ENCODE measurements at regions not wholly inside any gene's neighbourhood (a gene's known extent, or its start where the extent isn't known, plus 50 kb on each side); places are given as distances from the start of the nearest gene placed in this dataset.

DNA sequence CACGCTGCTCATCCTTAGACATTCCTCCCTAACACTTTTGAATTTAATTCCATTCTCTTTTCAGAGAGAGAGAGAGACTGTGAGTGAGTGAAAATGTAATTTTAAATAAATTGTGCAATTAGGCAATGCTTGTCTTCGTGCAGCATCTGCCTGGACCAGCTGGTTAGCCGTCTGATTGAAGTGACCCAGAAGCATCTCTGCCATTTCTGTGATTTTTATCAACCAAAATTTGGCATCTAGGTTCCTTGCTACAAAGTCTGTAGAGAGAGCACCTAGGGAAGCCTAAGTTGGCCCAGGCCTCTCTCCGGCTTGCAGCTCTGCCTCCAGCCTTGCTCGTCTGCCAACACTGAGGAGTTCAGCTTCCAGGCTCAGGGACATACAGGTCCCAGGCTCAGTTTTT is 138.6 kb upstream of the GPR12 start:
- TF ChIP-seq, protein P1, sequence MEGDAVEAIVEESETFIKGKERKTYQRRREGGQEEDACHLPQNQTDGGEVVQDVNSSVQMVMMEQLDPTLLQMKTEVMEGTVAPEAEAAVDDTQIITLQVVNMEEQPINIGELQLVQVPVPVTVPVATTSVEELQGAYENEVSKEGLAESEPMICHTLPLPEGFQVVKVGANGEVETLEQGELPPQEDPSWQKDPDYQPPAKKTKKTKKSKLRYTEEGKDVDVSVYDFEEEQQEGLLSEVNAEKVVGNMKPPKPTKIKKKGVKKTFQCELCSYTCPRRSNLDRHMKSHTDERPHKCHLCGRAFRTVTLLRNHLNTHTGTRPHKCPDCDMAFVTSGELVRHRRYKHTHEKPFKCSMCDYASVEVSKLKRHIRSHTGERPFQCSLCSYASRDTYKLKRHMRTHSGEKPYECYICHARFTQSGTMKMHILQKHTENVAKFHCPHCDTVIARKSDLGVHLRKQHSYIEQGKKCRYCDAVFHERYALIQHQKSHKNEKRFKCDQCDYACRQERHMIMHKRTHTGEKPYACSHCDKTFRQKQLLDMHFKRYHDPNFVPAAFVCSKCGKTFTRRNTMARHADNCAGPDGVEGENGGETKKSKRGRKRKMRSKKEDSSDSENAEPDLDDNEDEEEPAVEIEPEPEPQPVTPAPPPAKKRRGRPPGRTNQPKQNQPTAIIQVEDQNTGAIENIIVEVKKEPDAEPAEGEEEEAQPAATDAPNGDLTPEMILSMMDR (IDR thresholded peaks at IDR 0.05): no peak
- no peaks in the 10 kb centered on the region for H3K27me3 ChIP-seq
- no peak overlapping the region for H3K27ac ChIP-seq
- no peak overlapping the region for H3K4me3 ChIP-seq
- no peaks in the 10 kb centered on the region for H3K4me1 ChIP-seq
- no peak for DNase-seq (ENCODE audit: low spot score in 2 of 2)
- 64 to 73% methylated on average over 5 of the region's 5 CpGs for WGBS, 2 donors
- H3K36me3 ChIP-seq: no peaks in the 10 kb centered on the region
- no peaks in the 10 kb centered on the region for H3K9me3 ChIP-seq

- no peaks in the 10 kb centered on the region for H3K4me1 ChIP-seq
- H3K36me3 ChIP-seq: no peaks in the 10 kb centered on the region
- H3K27ac ChIP-seq: no peak overlapping the region
- TF ChIP-seq POLR2A (IDR thresholded peaks at IDR 0.05) (no peak), EP300 (IDR thresholded peaks at IDR 0.05) (no peak)
- TF ChIP-seq, protein P1 (IDR thresholded peaks at IDR 0.05): no peak
- no peak overlapping the region for H3K4me3 ChIP-seq
- no peaks in the 10 kb centered on the region for H3K9me3 ChIP-seq
- 85 to 88% methylated on average over 21 to 23 of the region's 23 CpGs for WGBS, 2 donors
- no peaks in the 10 kb centered on the region for H3K27me3 ChIP-seq
- no peak for DNase-seq (ENCODE audit: low spot score in 2 of 2)
These were observed 137.3 kb upstream of the GPR12 start for GRCh38 chr13:26897706-26898550.

GRCh38 chr13:26896986-26897668 is 136.5 kb upstream of the GPR12 start:
- no peaks in the 10 kb centered on the region for H3K36me3 ChIP-seq
- no peak overlapping the region for H3K4me3 ChIP-seq
- H3K27me3 ChIP-seq: no peaks in the 10 kb centered on the region
- no peak for TF ChIP-seq POLR2A (IDR thresholded peaks at IDR 0.05)
- no peak for DNase-seq (ENCODE audit: low spot score in 2 of 2)
- no peaks in the 10 kb centered on the region for H3K4me1 ChIP-seq
- 48 to 53% methylated on average over 4 of the region's 4 CpGs for WGBS, 2 donors
- H3K9me3 ChIP-seq: no peaks in the 10 kb centered on the region
- H3K27ac ChIP-seq: no peak overlapping the region

GRCh38 chr13:26895808-26896466 is 135.4 kb upstream of the GPR12 start:
- DNase-seq (ENCODE audit: low spot score in 2 of 2): no peak
- no peaks in the 10 kb centered on the region for H3K36me3 ChIP-seq
- H3K4me1 ChIP-seq: no peaks in the 10 kb centered on the region
- H3K4me3 ChIP-seq: no peak overlapping the region
- 52 to 64% methylated on average over 9 to 15 of the region's 15 CpGs for WGBS, 2 donors
- no peak overlapping the region for H3K27ac ChIP-seq
- TF ChIP-seq POLR2A (IDR thresholded peaks at IDR 0.05) (no peak), EP300 (IDR thresholded peaks at IDR 0.05) (no peak)
- TF ChIP-seq, protein P1 (IDR thresholded peaks at IDR 0.05): no peak
- no peaks in the 10 kb centered on the region for H3K27me3 ChIP-seq
- no peaks in the 10 kb centered on the region for H3K9me3 ChIP-seq

GRCh38 chr13:26895081-26895807 is 134.7 kb upstream of the GPR12 start:
- Histone ChIP-seq H3K36me3 (no peaks in the 10 kb centered on the region), H3K27me3 (no peaks in the 10 kb centered on the region), H3K4me1 (no peaks in the 10 kb centered on the region), H3K4me3 (no peak overlapping the region), H3K9me3 (no peaks in the 10 kb centered on the region), H3K27ac (no peak overlapping the region)
- 23 to 45% methylated on average over 14 to 23 of the region's 24 CpGs for WGBS, 2 donors
- DNase-seq (ENCODE audit: low spot score in 2 of 2): no peak
- no peak for TF ChIP-seq POLR2A (IDR thresholded peaks at IDR 0.05)
- TF ChIP-seq, protein P1 (IDR thresholded peaks at IDR 0.05): no peak
- TF ChIP-seq EP300 (IDR thresholded peaks at IDR 0.05): no peak
